Tibial nerve (tissue), 4 donors: ENCODE measurements at regions not wholly inside any gene's neighbourhood (a gene's known extent, or its start where the extent isn't known, plus 50 kb on each side); places are given as distances from the start of the nearest gene placed in this dataset.

Experiments used
- CTCF ChIP-seq, 5 experiments: fragments of 200-600 bp in 3 of 5; fragments of 450-650 bp in 2 of 5; sonication (generic) in 3 of 5; IDR thresholded peaks; one replicate each; pipeline ENCODE4 v1.5.1; 2016 to 2019; ENCODE audit warnings: antibody characterized with exemption in 5 of 5, mild to moderate bottlenecking in 3 of 5, moderate library complexity in 2 of 5
- EP300 ChIP-seq, 2 donors: sonication (generic); formaldehyde crosslinking; IDR thresholded peaks; one replicate each; pipeline ENCODE4 v1.6.1; 2017; ENCODE audit warnings: antibody characterized with exemption in 2 of 2, mild to moderate bottlenecking in 1 of 2

- no peak for TF ChIP-seq CTCF (IDR thresholded peaks at IDR 0.05)
- TF ChIP-seq EP300 (IDR thresholded peaks at IDR 0.05) = no peak
Measured at GRCh38 chr1:14339288-14339687, 259.2 kb upstream of the KAZN start.
